RWPE2 (cell line): ENCODE measurements at regions not wholly inside any gene's neighbourhood (a gene's known extent, or its start where the extent isn't known, plus 50 kb on each side); places are given as distances from the start of the nearest gene placed in this dataset.

Source experiments
- ATAC-seq: fragments of 200-7000 bp; cut with Tn5 transposase; 3 replicates; pipeline ENCODE4 v1.9.1; 2021; ENCODE audit warnings: low read depth
- DNase-seq: peaks from one replicate; pipeline ENCODE4 v3.0.0-alpha.2; 2020; ENCODE audit warnings: low spot score
- H3K27ac ChIP-seq: fragments of 450-650 bp; 2 replicates; pipeline ENCODE4 v1.5.1; 2017; ENCODE audit warnings: mild to moderate bottlenecking; ENCODE audit not compliant: poor library complexity, severe bottlenecking
- H3K27me3 ChIP-seq: fragments of 250-450 bp; sonication (Bioruptor Pico); 2 replicates; pipeline ENCODE4 v1.5.1; 2021; ENCODE audit warnings: mild to moderate bottlenecking, moderate library complexity; ENCODE audit not compliant: insufficient read depth, poor library complexity, severe bottlenecking
- H3K36me3 ChIP-seq: fragments of 250-450 bp; sonication (Bioruptor Pico); 2 replicates; pipeline ENCODE4 v1.5.1; 2020; ENCODE audit warnings: low read depth, mild to moderate bottlenecking, moderate library complexity
- H3K4me1 ChIP-seq: fragments of 250-450 bp; sonication (Bioruptor Pico); 2 replicates; pipeline ENCODE4 v1.5.1; 2021; ENCODE audit warnings: mild to moderate bottlenecking, moderate library complexity; ENCODE audit not compliant: insufficient read depth, poor library complexity, severe bottlenecking
- H3K4me3 ChIP-seq: fragments of 250-450 bp; sonication (Bioruptor Pico); 2 replicates; pipeline ENCODE4 v1.5.1; 2021; ENCODE audit warnings: mild to moderate bottlenecking, moderate library complexity; ENCODE audit not compliant: severe bottlenecking
- H3K9me3 ChIP-seq: fragments of 250-450 bp; sonication (Bioruptor Pico); 2 replicates; pipeline ENCODE4 v1.5.1; 2021; ENCODE audit warnings: mild to moderate bottlenecking, moderate library complexity; ENCODE audit not compliant: severe bottlenecking
- CTCF ChIP-seq: fragments of 450-650 bp; IDR thresholded peaks from one replicate; pipeline ENCODE4 v1.5.1; 2017; ENCODE audit warnings: mild to moderate bottlenecking, moderate library complexity; ENCODE audit not compliant: poor library complexity, severe bottlenecking

- ATAC-seq: no peak
- H3K9me3 ChIP-seq: no peaks in the 10 kb centered on the region
- no peaks in the 10 kb centered on the region for H3K4me1 ChIP-seq
- no peak for DNase-seq
- no peaks in the 10 kb centered on the region for H3K36me3 ChIP-seq
- TF ChIP-seq CTCF: no peak
- peaks cover 5% of the 10 kb centered on the region for H3K27me3 ChIP-seq
- no peak overlapping the region for H3K27ac ChIP-seq
- no peak overlapping the region for H3K4me3 ChIP-seq
Observed at GRCh38 chr13:61700620-61701019, 285.0 kb upstream of the PCDH20 start.

GRCh38 chr13:61700181-61700580 is 284.5 kb upstream of the PCDH20 start:
- Histone ChIP-seq H3K4me3 (no peak overlapping the region), H3K9me3 (no peaks in the 10 kb centered on the region), H3K36me3 (no peaks in the 10 kb centered on the region), H3K27ac (no peak overlapping the region), H3K4me1 (no peaks in the 10 kb centered on the region), H3K27me3 (peaks cover 5% of the 10 kb centered on the region)
- no peak for ATAC-seq
- no peak for TF ChIP-seq CTCF
- no peak for DNase-seq

- H3K27ac ChIP-seq: no peak overlapping the region
- TF ChIP-seq CTCF: no peak
- no peak for ATAC-seq
Observed at GRCh38 chr13:61696676-61697075, 281.0 kb upstream of the PCDH20 start.

GRCh38 chr13:61695147-61695546 is 279.5 kb upstream of the PCDH20 start:
- H3K4me1 ChIP-seq: no peaks in the 10 kb centered on the region
- no peak for TF ChIP-seq CTCF
- H3K27me3 ChIP-seq: peaks cover 1% of the 10 kb centered on the region
- H3K27ac ChIP-seq: no peak overlapping the region
- no peaks in the 10 kb centered on the region for H3K36me3 ChIP-seq
- no peaks in the 10 kb centered on the region for H3K9me3 ChIP-seq
- H3K4me3 ChIP-seq: no peak overlapping the region
- ATAC-seq (peak; percentile 80), DNase-seq (no peak)

More at GRCh38 chr13:61696676-61697075, 281.0 kb upstream of the PCDH20 start:
- no peaks in the 10 kb centered on the region for H3K4me1 ChIP-seq
- no peak overlapping the region for H3K4me3 ChIP-seq
- H3K36me3 ChIP-seq: no peaks in the 10 kb centered on the region
- no peak for DNase-seq
- H3K9me3 ChIP-seq: no peaks in the 10 kb centered on the region
- H3K27me3 ChIP-seq: peaks cover 5% of the 10 kb centered on the region

- ATAC-seq: no peak
- Histone ChIP-seq H3K9me3 (no peaks in the 10 kb centered on the region), H3K36me3 (no peaks in the 10 kb centered on the region), H3K4me1 (no peaks in the 10 kb centered on the region), H3K4me3 (no peak overlapping the region), H3K27me3 (no peaks in the 10 kb centered on the region), H3K27ac (no peak overlapping the region)
- TF ChIP-seq CTCF: no peak
- DNase-seq: no peak
Observed at GRCh38 chr13:61692691-61693090, 277.0 kb upstream of the PCDH20 start.
